OCI-LY3 (cell line): ENCODE measurements at regions not wholly inside any gene's neighbourhood (a gene's known extent, or its start where the extent isn't known, plus 50 kb on each side); places are given as distances from the start of the nearest gene placed in this dataset.

ENCODE experiments used
- H2AFZ ChIP-seq: fragments of 200-600, 300-600 bp; shearing (Covaris generic); 2 replicates; pipeline ENCODE4 v1.6.0; 2014; ENCODE audit warnings: antibody characterized with exemption, low read depth, low read length
- H3K27ac ChIP-seq: fragments of 200-600, 300-600 bp; sonication (generic); 2 replicates; pipeline ENCODE4 v1.5.1; 2014; ENCODE audit warnings: mild to moderate bottlenecking, low read length, moderate library complexity, mixed read lengths
- H3K27me3 ChIP-seq: fragments of 200-600, 300-600 bp; sonication (generic); 2 replicates; pipeline ENCODE4 v1.6.1; 2014; ENCODE audit warnings: low read depth, low read length, mixed read lengths
- H3K36me3 ChIP-seq: fragments of 200-600, 300-600 bp; sonication (generic); replicated peaks from 2 replicates; pipeline ENCODE3; 2014; ENCODE audit warnings: low read depth, low read length, mixed read lengths
- H3K4me1 ChIP-seq: fragments of 300-600, 200-600 bp; sonication (generic); 2 replicates; pipeline ENCODE4 v1.6.1; 2014; ENCODE audit warnings: low read length, mixed read lengths
- H3K4me2 ChIP-seq: fragments of 200-600, 300-600 bp; sonication (generic); 2 replicates; pipeline ENCODE4 v1.6.1; 2014; ENCODE audit warnings: low read length, mixed read lengths
- H3K4me3 ChIP-seq: fragments of 300-600, 200-600 bp; sonication (generic); 2 replicates; pipeline ENCODE4 v1.5.1; 2014; ENCODE audit warnings: antibody characterized with exemption, mild to moderate bottlenecking, low read length, moderate library complexity
- H3K79me2 ChIP-seq: fragments of 300-600, 200-600 bp; shearing (Covaris generic); 2 replicates; pipeline ENCODE4 v1.6.1; 2014; ENCODE audit warnings: mild to moderate bottlenecking, low read length, mixed read lengths
- H3K9ac ChIP-seq: fragments of 300-600, 200-600 bp; shearing (Covaris generic); 2 replicates; pipeline ENCODE4 v1.6.0; 2014; ENCODE audit warnings: mild to moderate bottlenecking, low read length, moderate library complexity
- H3K9me3 ChIP-seq: fragments of 200-600, 300-600 bp; shearing (Covaris generic); 2 replicates; pipeline ENCODE4 v1.6.1; 2014; ENCODE audit warnings: low read length, mixed read lengths; ENCODE audit not compliant: insufficient read depth
- H4K20me1 ChIP-seq: fragments of 200-600, 300-600 bp; sonication (generic); 2 replicates; pipeline ENCODE4 v1.6.1; 2016; ENCODE audit warnings: low read length, mixed read lengths; ENCODE audit not compliant: insufficient read depth
- CTCF ChIP-seq: fragments of 200-600, 300-600 bp; sonication (generic); IDR thresholded peaks from 2 replicates; pipeline ENCODE4 v1.5.1; 2014; ENCODE audit warnings: antibody characterized with exemption, low read length, low read depth
- EZH2phosphoT487 ChIP-seq: fragments of 200-600 bp; shearing (Covaris generic); IDR thresholded peaks from 2 replicates; pipeline ENCODE4 v1.6.1; 2018; ENCODE audit warnings: antibody characterized with exemption, mixed run types, low read depth

GRCh38 chr7:15854841-15855524 lies 168.5 kb upstream of the MEOX2 start:
- H3K79me2 ChIP-seq = no peaks in the 10 kb centered on the region
- H3K27me3 ChIP-seq = no peaks in the 10 kb centered on the region
- no peaks in the 10 kb centered on the region for H3K9me3 ChIP-seq
- H3K9ac ChIP-seq = no peak overlapping the region
- H4K20me1 ChIP-seq = no peaks in the 10 kb centered on the region
- H3K4me3 ChIP-seq = no peak overlapping the region
- H2AFZ ChIP-seq = no peak overlapping the region
- H3K27ac ChIP-seq = no peak overlapping the region
- TF ChIP-seq EZH2phosphoT487 = no peak
- no peak for TF ChIP-seq CTCF
- no peaks in the 10 kb centered on the region for H3K36me3 ChIP-seq
- no peak overlapping the region for H3K4me2 ChIP-seq
- no peaks in the 10 kb centered on the region for H3K4me1 ChIP-seq

- no peak for TF ChIP-seq EZH2phosphoT487
- Histone ChIP-seq H3K27me3 (no peaks in the 10 kb centered on the region), H3K4me3 (no peak overlapping the region), H3K9me3 (no peaks in the 10 kb centered on the region), H3K36me3 (no peaks in the 10 kb centered on the region), H4K20me1 (no peaks in the 10 kb centered on the region), H3K4me2 (no peak overlapping the region), H3K27ac (no peak overlapping the region), H3K9ac (no peak overlapping the region), H3K79me2 (no peaks in the 10 kb centered on the region), H3K4me1 (no peaks in the 10 kb centered on the region), H2AFZ (no peak overlapping the region)
These were observed 167.5 kb upstream of the MEOX2 start for GRCh38 chr7:15853832-15854470.

GRCh38 chr7:15851201-15851600 lies 164.7 kb upstream of the MEOX2 start:
- no peak overlapping the region for H3K9ac ChIP-seq
- no peak overlapping the region for H2AFZ ChIP-seq
- H3K4me2 ChIP-seq = no peak overlapping the region
- H3K4me1 ChIP-seq = no peaks in the 10 kb centered on the region
- no peaks in the 10 kb centered on the region for H3K36me3 ChIP-seq
- no peaks in the 10 kb centered on the region for H3K9me3 ChIP-seq
- no peaks in the 10 kb centered on the region for H4K20me1 ChIP-seq
- TF ChIP-seq CTCF (no peak), EZH2phosphoT487 (no peak)
- no peaks in the 10 kb centered on the region for H3K27me3 ChIP-seq
- H3K4me3 ChIP-seq = no peak overlapping the region
- H3K27ac ChIP-seq = no peak overlapping the region
- H3K79me2 ChIP-seq = no peaks in the 10 kb centered on the region

GRCh38 chr7:15848901-15849300 lies 162.4 kb upstream of the MEOX2 start:
- H3K9ac ChIP-seq = no peak overlapping the region
- no peaks in the 10 kb centered on the region for H3K4me1 ChIP-seq
- H3K79me2 ChIP-seq = no peaks in the 10 kb centered on the region
- no peak overlapping the region for H3K27ac ChIP-seq
- no peak overlapping the region for H3K4me3 ChIP-seq
- H4K20me1 ChIP-seq = no peaks in the 10 kb centered on the region
- H3K4me2 ChIP-seq = no peak overlapping the region
- TF ChIP-seq CTCF (no peak), EZH2phosphoT487 (no peak)
- no peaks in the 10 kb centered on the region for H3K27me3 ChIP-seq
- H2AFZ ChIP-seq = no peak overlapping the region
- H3K36me3 ChIP-seq = no peaks in the 10 kb centered on the region
- H3K9me3 ChIP-seq = no peaks in the 10 kb centered on the region
